GM12878 (cell line): ENCODE measurements at regions not wholly inside any gene's neighbourhood (a gene's known extent, or its start where the extent isn't known, plus 50 kb on each side); places are given as distances from the start of the nearest gene placed in this dataset.

Source experiments
- CEBPB ChIP-seq, 2 experiments: fragments of 150-350 bp in 1 of 2; IDR thresholded peaks; 2 replicates each; pipeline ENCODE4 v1.6.1; 2012 to 2014; ENCODE audit warnings: low read depth in 2 of 2, low read length in 2 of 2, borderline replicate concordance in 1 of 2, inconsistent platforms in 1 of 2
- LARP7 ChIP-seq: fragments of 450-650 bp; IDR thresholded peaks from 2 replicates; pipeline ENCODE4 v1.6.1; 2017; ENCODE audit warnings: mild to moderate bottlenecking
- USF2 ChIP-seq: IDR thresholded peaks from 2 replicates; pipeline ENCODE4 v1.6.1; 2011; ENCODE audit warnings: low read depth, low read length, improper control_type of control experiment, borderline replicate concordance

GRCh38 chr2:145654156-145654555, 1134.2 kb upstream of the ZEB2 start:
- TF ChIP-seq CEBPB (IDR thresholded peaks at IDR 0.05; ENCODE audit: borderline replicate concordance in 1 of 2, low read depth in 2 of 2, low read length in 2 of 2) (no peak), USF2 (no peak), LARP7 (no peak)
